ENCODE measurements at regions not wholly inside any gene's neighbourhood (a gene's known extent, or its start where the extent isn't known, plus 50 kb on each side); places are given as distances from the start of the nearest gene placed in this dataset.

GRCh38 chr5:158397278-158397677 is 538.3 kb upstream of the CLINT1 start:
- TF ChIP-seq CTCF (IDR thresholded peaks at IDR 0.05): no peak
- H3K4me3 Mint-ChIP-seq (ENCODE audit: unreplicated experiment): no peak overlapping the region
- no peaks in the 10 kb centered on the region for H3K36me3 Mint-ChIP-seq (ENCODE audit: unreplicated experiment)
- peaks cover 20% of the 10 kb centered on the region for H3K4me1 Mint-ChIP-seq (ENCODE audit: unreplicated experiment)
- no peaks in the 10 kb centered on the region for H3K9me3 Mint-ChIP-seq (ENCODE audit: unreplicated experiment)
- H3K27ac Mint-ChIP-seq (ENCODE audit: unreplicated experiment): no peak overlapping the region
- no peaks in the 10 kb centered on the region for H3K27me3 Mint-ChIP-seq (ENCODE audit: unreplicated experiment)
- no peak for DNase-seq (ENCODE audit: extremely low spot score, unreplicated experiment)

- no peak overlapping the region for H3K4me3 Mint-ChIP-seq (ENCODE audit: unreplicated experiment)
- H3K9me3 Mint-ChIP-seq (ENCODE audit: unreplicated experiment): no peaks in the 10 kb centered on the region
- no peak for DNase-seq (ENCODE audit: extremely low spot score, unreplicated experiment)
- no peaks in the 10 kb centered on the region for H3K27me3 Mint-ChIP-seq (ENCODE audit: unreplicated experiment)
- H3K4me1 Mint-ChIP-seq (ENCODE audit: unreplicated experiment): peaks cover 39% of the 10 kb centered on the region
- no peak for TF ChIP-seq CTCF (IDR thresholded peaks at IDR 0.05)
- H3K36me3 Mint-ChIP-seq (ENCODE audit: unreplicated experiment): no peaks in the 10 kb centered on the region
- H3K27ac Mint-ChIP-seq (ENCODE audit: unreplicated experiment): no peak overlapping the region
Measured at GRCh38 chr5:158394102-158394501, 535.2 kb upstream of the CLINT1 start.

- Mint-ChIP-seq H3K27ac (ENCODE audit: unreplicated experiment) (no peak overlapping the region), H3K4me3 (ENCODE audit: unreplicated experiment) (no peak overlapping the region), H3K4me1 (ENCODE audit: unreplicated experiment) (peaks cover 39% of the 10 kb centered on the region), H3K9me3 (ENCODE audit: unreplicated experiment) (no peaks in the 10 kb centered on the region), H3K36me3 (ENCODE audit: unreplicated experiment) (no peaks in the 10 kb centered on the region), H3K27me3 (ENCODE audit: unreplicated experiment) (no peaks in the 10 kb centered on the region)
- no peak for TF ChIP-seq CTCF (IDR thresholded peaks at IDR 0.05)
- DNase-seq (ENCODE audit: extremely low spot score, unreplicated experiment): no peak
Measured at GRCh38 chr5:158393457-158393856, 534.5 kb upstream of the CLINT1 start.

GRCh38 chr5:158392753-158393152 is 533.8 kb upstream of the CLINT1 start:
- no peak overlapping the region for H3K4me3 Mint-ChIP-seq (ENCODE audit: unreplicated experiment)
- DNase-seq (ENCODE audit: extremely low spot score, unreplicated experiment): no peak
- no peaks in the 10 kb centered on the region for H3K27me3 Mint-ChIP-seq (ENCODE audit: unreplicated experiment)
- peaks cover 39% of the 10 kb centered on the region for H3K4me1 Mint-ChIP-seq (ENCODE audit: unreplicated experiment)
- TF ChIP-seq CTCF (IDR thresholded peaks at IDR 0.05): no peak
- H3K9me3 Mint-ChIP-seq (ENCODE audit: unreplicated experiment): no peaks in the 10 kb centered on the region
- no peaks in the 10 kb centered on the region for H3K36me3 Mint-ChIP-seq (ENCODE audit: unreplicated experiment)
- peak overlapping the region; percentile 5 for H3K27ac Mint-ChIP-seq (ENCODE audit: unreplicated experiment)

GRCh38 chr5:158390577-158390976 is 531.6 kb upstream of the CLINT1 start:
- Mint-ChIP-seq H3K4me3 (ENCODE audit: unreplicated experiment) (no peak overlapping the region), H3K36me3 (ENCODE audit: unreplicated experiment) (no peaks in the 10 kb centered on the region), H3K27me3 (ENCODE audit: unreplicated experiment) (no peaks in the 10 kb centered on the region), H3K4me1 (ENCODE audit: unreplicated experiment) (peaks cover 47% of the 10 kb centered on the region), H3K27ac (ENCODE audit: unreplicated experiment) (peak overlapping the region; percentile 4), H3K9me3 (ENCODE audit: unreplicated experiment) (peaks cover 5% of the 10 kb centered on the region)
- DNase-seq (ENCODE audit: extremely low spot score, unreplicated experiment): no peak
- no peak for TF ChIP-seq CTCF (IDR thresholded peaks at IDR 0.05)
